ENCODE measurements at regions not wholly inside any gene's neighbourhood (a gene's known extent, or its start where the extent isn't known, plus 50 kb on each side); places are given as distances from the start of the nearest gene placed in this dataset.

GRCh38 chr5:18792145-18792544 is 1157.9 kb downstream of the TAF11L14 start:
- POLR2A ChIA-PET = no interaction called here
- H3K4me1 Mint-ChIP-seq (ENCODE audit: low read depth, unreplicated experiment) = no peaks in the 10 kb centered on the region
- H3K36me3 ChIP-seq (ENCODE audit: control insufficient read depth, insufficient read depth, low read length) = no peaks in the 10 kb centered on the region
- H3K9me3 ChIP-seq = no peaks in the 10 kb centered on the region
- H3K27me3 ChIP-seq (replicated peaks; ENCODE audit: control insufficient read depth, insufficient read depth, low read length) = no peaks in the 10 kb centered on the region
- no peaks in the 10 kb centered on the region for H3K4me1 ChIP-seq
- H3K27me3 Mint-ChIP-seq (ENCODE audit: insufficient read depth, unreplicated experiment) = no peaks in the 10 kb centered on the region
- no peaks in the 10 kb centered on the region for H3K9me3 Mint-ChIP-seq (ENCODE audit: unreplicated experiment)
- CTCF ChIA-PET = no interaction called here
- no peak overlapping the region for H3K4me3 ChIP-seq (ENCODE audit: low read depth, low read length)
- H3K4me3 Mint-ChIP-seq (ENCODE audit: unreplicated experiment) = no peak overlapping the region
- no peak overlapping the region for H3K27ac Mint-ChIP-seq (ENCODE audit: unreplicated experiment)
- intact Hi-C loops (cut with micrococcal nuclease; ENCODE audit: unreplicated experiment) = no loop called here
- no peak for DNase-seq
- H3K36me3 Mint-ChIP-seq (ENCODE audit: insufficient read depth, unreplicated experiment) = no peaks in the 10 kb centered on the region
- no TSS peak for BruUV-seq (replicated peaks)
- TF ChIP-seq, protein P1, sequence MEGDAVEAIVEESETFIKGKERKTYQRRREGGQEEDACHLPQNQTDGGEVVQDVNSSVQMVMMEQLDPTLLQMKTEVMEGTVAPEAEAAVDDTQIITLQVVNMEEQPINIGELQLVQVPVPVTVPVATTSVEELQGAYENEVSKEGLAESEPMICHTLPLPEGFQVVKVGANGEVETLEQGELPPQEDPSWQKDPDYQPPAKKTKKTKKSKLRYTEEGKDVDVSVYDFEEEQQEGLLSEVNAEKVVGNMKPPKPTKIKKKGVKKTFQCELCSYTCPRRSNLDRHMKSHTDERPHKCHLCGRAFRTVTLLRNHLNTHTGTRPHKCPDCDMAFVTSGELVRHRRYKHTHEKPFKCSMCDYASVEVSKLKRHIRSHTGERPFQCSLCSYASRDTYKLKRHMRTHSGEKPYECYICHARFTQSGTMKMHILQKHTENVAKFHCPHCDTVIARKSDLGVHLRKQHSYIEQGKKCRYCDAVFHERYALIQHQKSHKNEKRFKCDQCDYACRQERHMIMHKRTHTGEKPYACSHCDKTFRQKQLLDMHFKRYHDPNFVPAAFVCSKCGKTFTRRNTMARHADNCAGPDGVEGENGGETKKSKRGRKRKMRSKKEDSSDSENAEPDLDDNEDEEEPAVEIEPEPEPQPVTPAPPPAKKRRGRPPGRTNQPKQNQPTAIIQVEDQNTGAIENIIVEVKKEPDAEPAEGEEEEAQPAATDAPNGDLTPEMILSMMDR (IDR thresholded peaks at IDR 0.05; ENCODE audit: insufficient read depth in 1 of 2, low read depth in 1 of 2, low read length in 1 of 2, severe bottlenecking in 1 of 2, unreplicated experiment in 1 of 2) = no peak

DNA sequence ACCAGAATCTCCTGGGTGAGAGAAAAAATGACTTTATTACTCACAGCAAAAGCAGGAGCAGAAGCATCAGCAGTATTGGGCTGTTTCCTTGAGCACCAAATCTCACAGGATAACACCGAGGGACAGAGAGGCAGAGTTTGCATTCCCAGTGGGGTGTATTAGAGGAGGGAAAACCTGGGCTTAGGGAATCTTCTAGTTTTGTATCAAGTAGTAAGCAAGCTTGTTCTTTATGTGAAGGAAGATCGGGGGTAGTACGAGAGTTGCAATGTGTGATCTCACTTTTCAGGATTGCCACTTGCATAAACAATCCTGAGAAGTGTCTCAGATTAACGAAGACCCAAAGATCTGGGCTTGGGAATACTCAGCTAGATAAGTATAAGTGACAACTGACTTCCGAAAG is 1163.0 kb downstream of the TAF11L14 start:
- CTCF ChIA-PET = no interaction called here
- peaks cover 4% of the 10 kb centered on the region for H3K27me3 Mint-ChIP-seq (ENCODE audit: insufficient read depth, unreplicated experiment)

DNA sequence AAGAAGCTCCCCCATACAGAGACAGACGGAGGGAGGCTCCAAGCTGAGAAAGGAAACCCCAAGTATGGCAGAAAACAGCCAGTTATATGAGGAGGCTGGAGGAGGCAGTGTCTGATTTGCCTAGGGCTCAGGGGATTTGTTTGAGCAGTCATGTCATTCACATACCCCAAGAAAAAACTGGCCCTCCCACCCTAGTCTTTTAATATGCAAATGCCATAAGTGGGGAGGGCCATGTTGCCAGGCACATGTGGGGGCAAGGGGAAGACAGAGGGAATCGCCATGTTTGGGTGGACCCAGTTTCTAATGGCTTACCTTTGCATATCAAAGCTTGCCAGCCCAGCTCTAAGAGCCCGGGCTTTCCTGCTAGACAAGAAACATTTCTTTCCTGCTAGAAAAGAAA is 1163.8 kb downstream of the TAF11L14 start:
- intact Hi-C loops (cut with micrococcal nuclease; ENCODE audit: unreplicated experiment) = no loop called here
- Histone ChIP-seq H3K36me3 (ENCODE audit: control insufficient read depth, insufficient read depth, low read length) (no peaks in the 10 kb centered on the region), H3K4me3 (ENCODE audit: low read depth, low read length) (no peak overlapping the region), H3K9me3 (no peaks in the 10 kb centered on the region), H3K27me3 (replicated peaks; ENCODE audit: control insufficient read depth, insufficient read depth, low read length) (no peaks in the 10 kb centered on the region), H3K4me1 (no peaks in the 10 kb centered on the region)
- peaks cover 4% of the 10 kb centered on the region for H3K27me3 Mint-ChIP-seq (ENCODE audit: insufficient read depth, unreplicated experiment)
- POLR2A ChIA-PET = no interaction called here
- H3K9me3 Mint-ChIP-seq (ENCODE audit: unreplicated experiment) = peaks cover 11% of the 10 kb centered on the region
- BruUV-seq (replicated peaks) = no TSS peak
- no peaks in the 10 kb centered on the region for H3K36me3 Mint-ChIP-seq (ENCODE audit: insufficient read depth, unreplicated experiment)
- no peak overlapping the region for H3K4me3 Mint-ChIP-seq (ENCODE audit: unreplicated experiment)
- no peak overlapping the region for H3K27ac Mint-ChIP-seq (ENCODE audit: unreplicated experiment)
- no peak for DNase-seq
- TF ChIP-seq, protein P1 (IDR thresholded peaks at IDR 0.05; ENCODE audit: insufficient read depth in 1 of 2, low read depth in 1 of 2, low read length in 1 of 2, severe bottlenecking in 1 of 2, unreplicated experiment in 1 of 2) = no peak
- CTCF ChIA-PET = no interaction called here
- H3K4me1 Mint-ChIP-seq (ENCODE audit: low read depth, unreplicated experiment) = no peaks in the 10 kb centered on the region

More for the DNA sequence above, 1163.0 kb downstream of the TAF11L14 start:
- no peak overlapping the region for H3K4me3 Mint-ChIP-seq (ENCODE audit: unreplicated experiment)
- intact Hi-C loops (cut with micrococcal nuclease; ENCODE audit: unreplicated experiment) = no loop called here
- no peaks in the 10 kb centered on the region for H3K27me3 ChIP-seq (replicated peaks; ENCODE audit: control insufficient read depth, insufficient read depth, low read length)
- no peaks in the 10 kb centered on the region for H3K36me3 ChIP-seq (ENCODE audit: control insufficient read depth, insufficient read depth, low read length)
- peaks cover 11% of the 10 kb centered on the region for H3K9me3 Mint-ChIP-seq (ENCODE audit: unreplicated experiment)
- no peaks in the 10 kb centered on the region for H3K4me1 Mint-ChIP-seq (ENCODE audit: low read depth, unreplicated experiment)
- POLR2A ChIA-PET = no interaction called here
- H3K9me3 ChIP-seq = no peaks in the 10 kb centered on the region
- H3K4me3 ChIP-seq (ENCODE audit: low read depth, low read length) = no peak overlapping the region
- no peak overlapping the region for H3K27ac Mint-ChIP-seq (ENCODE audit: unreplicated experiment)
- no TSS peak for BruUV-seq (replicated peaks)
- TF ChIP-seq, protein P1 (IDR thresholded peaks at IDR 0.05; ENCODE audit: insufficient read depth in 1 of 2, low read depth in 1 of 2, low read length in 1 of 2, severe bottlenecking in 1 of 2, unreplicated experiment in 1 of 2) = no peak
- DNase-seq = no peak
- no peaks in the 10 kb centered on the region for H3K4me1 ChIP-seq
- no peaks in the 10 kb centered on the region for H3K36me3 Mint-ChIP-seq (ENCODE audit: insufficient read depth, unreplicated experiment)
